Fibroblast of lung (primary cell): ENCODE measurements at regions not wholly inside any gene's neighbourhood (a gene's known extent, or its start where the extent isn't known, plus 50 kb on each side); places are given as distances from the start of the nearest gene placed in this dataset.
A peak's percentile ranks its signal among the peaks of the same experiment; 100 is the strongest.

ENCODE experiments used
- DNase-seq, 2 donors: peaks; one replicate each; pipeline versions ENCODE4 v3.0.0 to v3.0.0-alpha.2; 2010; ENCODE audit warnings: low read depth in 2 of 2
- H2AFZ ChIP-seq: 2 replicates; pipeline ENCODE4 v1.5.1; 2012; ENCODE audit warnings: low read length, control low read depth, inconsistent platforms
- H3K27ac ChIP-seq: 2 replicates; pipeline ENCODE4 v1.5.1; 2011; ENCODE audit warnings: low read length, control low read depth; ENCODE audit not compliant: insufficient read depth
- H3K27me3 ChIP-seq: 2 replicates; pipeline ENCODE4 v1.5.1; 2011; ENCODE audit warnings: mild to moderate bottlenecking, low read length; ENCODE audit not compliant: control insufficient read depth, insufficient read depth
- H3K36me3 ChIP-seq: 2 replicates; pipeline ENCODE4 v1.5.1; 2011; ENCODE audit warnings: low read length; ENCODE audit not compliant: control insufficient read depth, insufficient read depth
- H3K4me1 ChIP-seq: 2 replicates; pipeline ENCODE4 v1.5.1; 2011; ENCODE audit warnings: low read length; ENCODE audit not compliant: control insufficient read depth, insufficient read depth; ENCODE audit errors: extremely low read depth
- H3K4me2 ChIP-seq: 2 replicates; pipeline ENCODE4 v1.5.1; 2011; ENCODE audit warnings: low read length, control low read depth; ENCODE audit not compliant: insufficient read depth; ENCODE audit errors: extremely low read depth
- H3K4me3 ChIP-seq, 4 experiments: fragments of 200-600 bp in 1 of 4; sonication (generic) in 1 of 4; replicated peaks in 1 of 4; 2 replicates each; pipeline ENCODE4 v1.5.1; 2011 to 2016; ENCODE audit warnings: low read length in 4 of 4, low read depth in 3 of 4, mild to moderate bottlenecking in 3 of 4, control low read depth in 2 of 4, inconsistent platforms in 1 of 4, mixed read lengths in 1 of 4; ENCODE audit not compliant: insufficient read depth in 1 of 4; ENCODE audit errors: control extremely low read depth in 1 of 4
- H3K79me2 ChIP-seq: 2 replicates; pipeline ENCODE4 v1.5.1; 2012; ENCODE audit warnings: mild to moderate bottlenecking, low read length, inconsistent platforms; ENCODE audit not compliant: control insufficient read depth, insufficient read depth
- H3K9ac ChIP-seq: 2 replicates; pipeline ENCODE4 v1.5.1; 2011; ENCODE audit warnings: mild to moderate bottlenecking, low read length, control low read depth; ENCODE audit not compliant: insufficient read depth
- H3K9me3 ChIP-seq: 2 replicates; pipeline ENCODE4 v1.5.1; 2012; ENCODE audit warnings: low read depth, low read length; ENCODE audit not compliant: control insufficient read depth, insufficient read depth
- H4K20me1 ChIP-seq: 2 replicates; pipeline ENCODE4 v1.5.1; 2011; ENCODE audit warnings: low read length; ENCODE audit not compliant: control insufficient read depth, insufficient read depth; ENCODE audit errors: extremely low read depth
- EZH2 ChIP-seq: IDR thresholded peaks from 2 replicates; pipeline ENCODE4 v1.5.1; 2012; ENCODE audit warnings: low read length, control low read depth, mild to moderate bottlenecking; ENCODE audit errors: missing control alignments
- TF ChIP-seq, protein P1 (sequence below), 2 donors: IDR thresholded peaks in 1 of 2; conservative IDR thresholded peaks in 1 of 2; 1 replicate in 1 of 2; 2 replicates in 1 of 2; pipeline ENCODE4 v1.5.1; 2011 to 2012; ENCODE audit warnings: low read length in 2 of 2, control low read depth in 1 of 2, inconsistent platforms in 1 of 2, low read depth in 1 of 2, mild to moderate bottlenecking in 1 of 2

DNA sequence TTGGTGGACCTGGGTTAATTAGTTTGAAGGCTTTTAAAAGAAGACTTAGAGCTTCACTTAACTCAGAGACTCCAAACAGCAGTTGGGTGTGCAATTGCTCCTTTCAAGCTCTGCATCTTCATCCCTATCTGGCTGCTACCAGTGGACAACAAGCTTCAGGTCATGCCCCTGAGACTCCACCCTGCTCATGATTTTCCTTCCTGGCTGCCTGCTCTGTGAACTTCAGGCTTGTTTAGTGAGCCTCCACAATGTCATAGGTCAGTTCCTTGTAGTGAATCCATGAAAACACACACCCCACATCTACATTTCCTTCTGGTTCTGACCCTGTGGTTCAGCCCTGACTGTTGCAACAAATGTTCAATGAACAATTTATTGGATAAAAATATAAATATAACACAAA is 61.1 kb upstream of the MARCKS start:
- H3K27ac ChIP-seq, result no peak overlapping the region
- H4K20me1 ChIP-seq, result no peaks in the 10 kb centered on the region
- no peak overlapping the region for H3K9ac ChIP-seq
- H2AFZ ChIP-seq, result no peak overlapping the region
- H3K27me3 ChIP-seq, result no peaks in the 10 kb centered on the region
- H3K4me2 ChIP-seq, result no peak overlapping the region
- H3K36me3 ChIP-seq, result no peaks in the 10 kb centered on the region
- DNase-seq, result no peak
- H3K4me1 ChIP-seq, result no peaks in the 10 kb centered on the region
- TF ChIP-seq, protein P1, sequence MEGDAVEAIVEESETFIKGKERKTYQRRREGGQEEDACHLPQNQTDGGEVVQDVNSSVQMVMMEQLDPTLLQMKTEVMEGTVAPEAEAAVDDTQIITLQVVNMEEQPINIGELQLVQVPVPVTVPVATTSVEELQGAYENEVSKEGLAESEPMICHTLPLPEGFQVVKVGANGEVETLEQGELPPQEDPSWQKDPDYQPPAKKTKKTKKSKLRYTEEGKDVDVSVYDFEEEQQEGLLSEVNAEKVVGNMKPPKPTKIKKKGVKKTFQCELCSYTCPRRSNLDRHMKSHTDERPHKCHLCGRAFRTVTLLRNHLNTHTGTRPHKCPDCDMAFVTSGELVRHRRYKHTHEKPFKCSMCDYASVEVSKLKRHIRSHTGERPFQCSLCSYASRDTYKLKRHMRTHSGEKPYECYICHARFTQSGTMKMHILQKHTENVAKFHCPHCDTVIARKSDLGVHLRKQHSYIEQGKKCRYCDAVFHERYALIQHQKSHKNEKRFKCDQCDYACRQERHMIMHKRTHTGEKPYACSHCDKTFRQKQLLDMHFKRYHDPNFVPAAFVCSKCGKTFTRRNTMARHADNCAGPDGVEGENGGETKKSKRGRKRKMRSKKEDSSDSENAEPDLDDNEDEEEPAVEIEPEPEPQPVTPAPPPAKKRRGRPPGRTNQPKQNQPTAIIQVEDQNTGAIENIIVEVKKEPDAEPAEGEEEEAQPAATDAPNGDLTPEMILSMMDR (conservative IDR thresholded peaks at IDR 0.05 in 1 of 2, IDR thresholded peaks at IDR 0.05 in 1 of 2; ENCODE audit: low read depth in 1 of 2, low read length in 2 of 2), result no peak
- no peak for TF ChIP-seq EZH2
- H3K9me3 ChIP-seq, result no peaks in the 10 kb centered on the region
- no peaks in the 10 kb centered on the region for H3K79me2 ChIP-seq
- no peak overlapping the region for H3K4me3 ChIP-seq

DNA sequence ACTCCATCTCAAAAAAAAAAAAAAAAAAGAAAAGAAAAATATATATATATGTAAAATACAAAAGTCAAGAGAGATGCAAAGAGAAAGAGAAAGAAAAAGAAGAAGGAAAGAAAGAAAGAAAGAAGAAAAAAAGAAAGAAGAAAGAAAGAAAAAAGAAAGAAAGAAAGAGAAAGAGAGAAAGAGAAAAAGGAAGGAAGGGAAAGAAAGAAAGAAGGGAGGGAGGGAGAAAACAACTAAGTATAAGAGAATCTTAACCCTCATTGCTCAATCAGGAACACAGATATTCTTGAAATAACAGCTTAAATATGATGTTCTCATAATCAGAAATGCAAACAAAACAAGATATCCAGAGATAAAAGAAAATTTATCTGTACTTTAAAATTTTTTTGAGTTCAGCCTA is 54.4 kb upstream of the MARCKS start:
- Histone ChIP-seq H2AFZ (no peak overlapping the region), H3K4me3 (no peak overlapping the region), H3K27me3 (no peaks in the 10 kb centered on the region), H3K4me1 (no peaks in the 10 kb centered on the region), H3K4me2 (no peak overlapping the region), H4K20me1 (no peaks in the 10 kb centered on the region), H3K27ac (no peak overlapping the region), H3K9me3 (no peaks in the 10 kb centered on the region), H3K36me3 (no peaks in the 10 kb centered on the region), H3K79me2 (no peaks in the 10 kb centered on the region), H3K9ac (no peak overlapping the region)
- no peak for TF ChIP-seq EZH2
- TF ChIP-seq, protein P1 (conservative IDR thresholded peaks at IDR 0.05 in 1 of 2, IDR thresholded peaks at IDR 0.05 in 1 of 2; ENCODE audit: low read depth in 1 of 2, low read length in 2 of 2), result no peak
- no peak for DNase-seq

DNA sequence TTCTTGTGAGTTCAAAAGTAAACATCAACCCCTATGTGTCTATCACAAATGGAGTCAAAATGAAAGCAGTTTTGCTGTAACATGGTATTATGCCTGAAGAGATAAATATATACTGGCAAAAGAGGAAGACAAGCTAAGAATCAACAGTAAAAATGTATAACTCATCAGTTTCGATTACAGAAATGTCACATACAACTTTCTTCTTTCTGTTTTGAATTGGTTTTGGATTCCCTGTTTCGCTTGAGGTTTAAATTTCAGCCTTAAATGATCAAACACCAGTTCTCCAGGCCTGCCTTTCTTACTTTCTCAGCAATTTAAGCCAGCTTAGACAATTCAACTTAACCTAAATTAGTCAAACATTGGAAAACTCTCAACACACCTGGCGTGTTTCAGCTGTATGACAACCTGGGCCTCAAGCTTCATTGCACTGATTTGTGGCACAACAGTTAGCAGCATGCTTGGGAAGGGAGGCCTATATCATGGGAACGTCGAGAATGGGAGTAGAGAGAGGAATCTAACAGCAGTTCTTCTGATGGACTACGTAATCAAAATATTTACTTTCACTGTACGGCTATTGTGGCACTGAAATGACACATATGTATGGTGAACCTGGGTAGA is 51.9 kb upstream of the MARCKS start:
- peak in 1 of 2 donors; percentile 35 for DNase-seq
- Histone ChIP-seq H3K4me2 (peak overlapping the region; percentile 51), H3K36me3 (no peaks in the 10 kb centered on the region), H3K79me2 (no peaks in the 10 kb centered on the region), H3K4me3 (no peak overlapping the region), H2AFZ (peak overlapping the region; percentile 89), H3K4me1 (no peaks in the 10 kb centered on the region), H3K27ac (no peak overlapping the region), H3K9me3 (no peaks in the 10 kb centered on the region), H3K9ac (no peak overlapping the region), H3K27me3 (no peaks in the 10 kb centered on the region), H4K20me1 (no peaks in the 10 kb centered on the region)
- TF ChIP-seq, protein P1 (conservative IDR thresholded peaks at IDR 0.05 in 1 of 2, IDR thresholded peaks at IDR 0.05 in 1 of 2; ENCODE audit: low read depth in 1 of 2, low read length in 2 of 2), result no peak
- no peak for TF ChIP-seq EZH2
